ENCODE measurements at regions not wholly inside any gene's neighbourhood (a gene's known extent, or its start where the extent isn't known, plus 50 kb on each side); places are given as distances from the start of the nearest gene placed in this dataset.

GRCh38 chr22:48354096-48354495 lies 1473.6 kb downstream of the BRD1 start:
- Histone ChIP-seq H3K9me3 (ENCODE audit: control insufficient read depth, low read length) (no peaks in the 10 kb centered on the region), H3K36me3 (ENCODE audit: control insufficient read depth, insufficient read depth, low read length) (no peaks in the 10 kb centered on the region), H3K4me1 (ENCODE audit: control insufficient read depth, insufficient read depth, low read length, poor library complexity, severe bottlenecking) (no peaks in the 10 kb centered on the region), H3K27me3 (replicated peaks; ENCODE audit: control insufficient read depth, insufficient read depth, low read length, poor library complexity, severe bottlenecking) (no peaks in the 10 kb centered on the region), H3K4me3 (ENCODE audit: insufficient read depth, low read depth, low read length, poor library complexity, severe bottlenecking) (no peak overlapping the region), H3K27ac (ENCODE audit: insufficient read depth, low read length, poor library complexity, severe bottlenecking) (no peak overlapping the region)
- DNase-seq, result no peak

- no peaks in the 10 kb centered on the region for H3K9me3 ChIP-seq (ENCODE audit: control insufficient read depth, low read length)
- H3K27ac ChIP-seq (ENCODE audit: insufficient read depth, low read length, poor library complexity, severe bottlenecking), result no peak overlapping the region
- no peak overlapping the region for H3K4me3 ChIP-seq (ENCODE audit: insufficient read depth, low read depth, low read length, poor library complexity, severe bottlenecking)
- no peak for DNase-seq
- no peaks in the 10 kb centered on the region for H3K27me3 ChIP-seq (replicated peaks; ENCODE audit: control insufficient read depth, insufficient read depth, low read length, poor library complexity, severe bottlenecking)
- no peaks in the 10 kb centered on the region for H3K36me3 ChIP-seq (ENCODE audit: control insufficient read depth, insufficient read depth, low read length)
- no peaks in the 10 kb centered on the region for H3K4me1 ChIP-seq (ENCODE audit: control insufficient read depth, insufficient read depth, low read length, poor library complexity, severe bottlenecking)
Observed at GRCh38 chr22:48353116-48353947, 1474.3 kb downstream of the BRD1 start.

- DNase-seq, result no peak
- no peaks in the 10 kb centered on the region for H3K9me3 ChIP-seq (ENCODE audit: control insufficient read depth, low read length)
Observed at GRCh38 chr22:48352086-48352911, 1475.4 kb downstream of the BRD1 start.

GRCh38 chr22:48351376-48352085 lies 1476.1 kb downstream of the BRD1 start:
- no peaks in the 10 kb centered on the region for H3K36me3 ChIP-seq (ENCODE audit: control insufficient read depth, insufficient read depth, low read length)
- no peaks in the 10 kb centered on the region for H3K9me3 ChIP-seq (ENCODE audit: control insufficient read depth, low read length)
- no peak overlapping the region for H3K4me3 ChIP-seq (ENCODE audit: insufficient read depth, low read depth, low read length, poor library complexity, severe bottlenecking)
- no peak overlapping the region for H3K27ac ChIP-seq (ENCODE audit: insufficient read depth, low read length, poor library complexity, severe bottlenecking)
- no peaks in the 10 kb centered on the region for H3K27me3 ChIP-seq (replicated peaks; ENCODE audit: control insufficient read depth, insufficient read depth, low read length, poor library complexity, severe bottlenecking)
- no peaks in the 10 kb centered on the region for H3K4me1 ChIP-seq (ENCODE audit: control insufficient read depth, insufficient read depth, low read length, poor library complexity, severe bottlenecking)
- DNase-seq, result no peak

More at GRCh38 chr22:48352086-48352911, 1475.4 kb downstream of the BRD1 start:
- Histone ChIP-seq H3K4me1 (ENCODE audit: control insufficient read depth, insufficient read depth, low read length, poor library complexity, severe bottlenecking) (no peaks in the 10 kb centered on the region), H3K27ac (ENCODE audit: insufficient read depth, low read length, poor library complexity, severe bottlenecking) (no peak overlapping the region), H3K27me3 (replicated peaks; ENCODE audit: control insufficient read depth, insufficient read depth, low read length, poor library complexity, severe bottlenecking) (no peaks in the 10 kb centered on the region), H3K4me3 (ENCODE audit: insufficient read depth, low read depth, low read length, poor library complexity, severe bottlenecking) (no peak overlapping the region), H3K36me3 (ENCODE audit: control insufficient read depth, insufficient read depth, low read length) (no peaks in the 10 kb centered on the region)

- Histone ChIP-seq H3K27me3 (replicated peaks; ENCODE audit: control insufficient read depth, insufficient read depth, low read length, poor library complexity, severe bottlenecking) (no peaks in the 10 kb centered on the region), H3K27ac (ENCODE audit: insufficient read depth, low read length, poor library complexity, severe bottlenecking) (no peak overlapping the region), H3K9me3 (ENCODE audit: control insufficient read depth, low read length) (no peaks in the 10 kb centered on the region), H3K4me1 (ENCODE audit: control insufficient read depth, insufficient read depth, low read length, poor library complexity, severe bottlenecking) (no peaks in the 10 kb centered on the region), H3K4me3 (ENCODE audit: insufficient read depth, low read depth, low read length, poor library complexity, severe bottlenecking) (no peak overlapping the region), H3K36me3 (ENCODE audit: control insufficient read depth, insufficient read depth, low read length) (no peaks in the 10 kb centered on the region)
- no peak for DNase-seq
Observed at GRCh38 chr22:48350456-48350855, 1477.2 kb downstream of the BRD1 start.

- no peak overlapping the region for H3K4me3 ChIP-seq (ENCODE audit: insufficient read depth, low read depth, low read length, poor library complexity, severe bottlenecking)
- no peak for DNase-seq
- H3K27me3 ChIP-seq (replicated peaks; ENCODE audit: control insufficient read depth, insufficient read depth, low read length, poor library complexity, severe bottlenecking), result no peaks in the 10 kb centered on the region
- H3K9me3 ChIP-seq (ENCODE audit: control insufficient read depth, low read length), result no peaks in the 10 kb centered on the region
- H3K36me3 ChIP-seq (ENCODE audit: control insufficient read depth, insufficient read depth, low read length), result no peaks in the 10 kb centered on the region
- no peaks in the 10 kb centered on the region for H3K4me1 ChIP-seq (ENCODE audit: control insufficient read depth, insufficient read depth, low read length, poor library complexity, severe bottlenecking)
- H3K27ac ChIP-seq (ENCODE audit: insufficient read depth, low read length, poor library complexity, severe bottlenecking), result no peak overlapping the region
Observed at GRCh38 chr22:48348855-48349254, 1478.8 kb downstream of the BRD1 start.

GRCh38 chr22:48347311-48347710 lies 1480.4 kb downstream of the BRD1 start:
- H3K9me3 ChIP-seq (ENCODE audit: control insufficient read depth, low read length), result no peaks in the 10 kb centered on the region
- no peaks in the 10 kb centered on the region for H3K4me1 ChIP-seq (ENCODE audit: control insufficient read depth, insufficient read depth, low read length, poor library complexity, severe bottlenecking)
- H3K4me3 ChIP-seq (ENCODE audit: insufficient read depth, low read depth, low read length, poor library complexity, severe bottlenecking), result no peak overlapping the region
- no peaks in the 10 kb centered on the region for H3K36me3 ChIP-seq (ENCODE audit: control insufficient read depth, insufficient read depth, low read length)
- no peak for DNase-seq
- H3K27me3 ChIP-seq (replicated peaks; ENCODE audit: control insufficient read depth, insufficient read depth, low read length, poor library complexity, severe bottlenecking), result no peaks in the 10 kb centered on the region
- no peak overlapping the region for H3K27ac ChIP-seq (ENCODE audit: insufficient read depth, low read length, poor library complexity, severe bottlenecking)

GRCh38 chr22:48346911-48347310 lies 1480.8 kb downstream of the BRD1 start:
- Histone ChIP-seq H3K27ac (ENCODE audit: insufficient read depth, low read length, poor library complexity, severe bottlenecking) (no peak overlapping the region), H3K4me3 (ENCODE audit: insufficient read depth, low read depth, low read length, poor library complexity, severe bottlenecking) (no peak overlapping the region), H3K36me3 (ENCODE audit: control insufficient read depth, insufficient read depth, low read length) (no peaks in the 10 kb centered on the region), H3K9me3 (ENCODE audit: control insufficient read depth, low read length) (no peaks in the 10 kb centered on the region), H3K4me1 (ENCODE audit: control insufficient read depth, insufficient read depth, low read length, poor library complexity, severe bottlenecking) (no peaks in the 10 kb centered on the region), H3K27me3 (replicated peaks; ENCODE audit: control insufficient read depth, insufficient read depth, low read length, poor library complexity, severe bottlenecking) (no peaks in the 10 kb centered on the region)
- no peak for DNase-seq

- no peaks in the 10 kb centered on the region for H3K9me3 ChIP-seq (ENCODE audit: control insufficient read depth, low read length)
- H3K4me3 ChIP-seq (ENCODE audit: insufficient read depth, low read depth, low read length, poor library complexity, severe bottlenecking), result no peak overlapping the region
- H3K4me1 ChIP-seq (ENCODE audit: control insufficient read depth, insufficient read depth, low read length, poor library complexity, severe bottlenecking), result no peaks in the 10 kb centered on the region
- H3K27ac ChIP-seq (ENCODE audit: insufficient read depth, low read length, poor library complexity, severe bottlenecking), result no peak overlapping the region
- no peak for DNase-seq
- no peaks in the 10 kb centered on the region for H3K36me3 ChIP-seq (ENCODE audit: control insufficient read depth, insufficient read depth, low read length)
- no peaks in the 10 kb centered on the region for H3K27me3 ChIP-seq (replicated peaks; ENCODE audit: control insufficient read depth, insufficient read depth, low read length, poor library complexity, severe bottlenecking)
Observed at GRCh38 chr22:48346311-48346710, 1481.4 kb downstream of the BRD1 start.
